ENCODE measurements at regions not wholly inside any gene's neighbourhood (a gene's known extent, or its start where the extent isn't known, plus 50 kb on each side); places are given as distances from the start of the nearest gene placed in this dataset.

- H3K9me3 Mint-ChIP-seq (ENCODE audit: low read depth): peaks cover 1% of the 10 kb centered on the region
- no peak for DNase-seq (ENCODE audit: low spot score, unreplicated experiment)
- H3K27me3 Mint-ChIP-seq: no peaks in the 10 kb centered on the region
- H3K4me3 Mint-ChIP-seq (ENCODE audit: low read depth): no peak overlapping the region
- no peak overlapping the region for H3K27ac Mint-ChIP-seq
- peaks cover 18% of the 10 kb centered on the region for H3K4me1 Mint-ChIP-seq (ENCODE audit: low read depth)
- no peak for TF ChIP-seq CTCF (IDR thresholded peaks at IDR 0.05; ENCODE audit: unreplicated experiment)
- H3K36me3 Mint-ChIP-seq (ENCODE audit: insufficient read depth): no peaks in the 10 kb centered on the region
Observed at GRCh38 chr10:9800571-9800970, 1217.1 kb upstream of the CELF2 start.

- H3K4me3 Mint-ChIP-seq (ENCODE audit: low read depth): no peak overlapping the region
- no peaks in the 10 kb centered on the region for H3K27me3 Mint-ChIP-seq
- H3K27ac Mint-ChIP-seq: no peak overlapping the region
- TF ChIP-seq CTCF (IDR thresholded peaks at IDR 0.05; ENCODE audit: unreplicated experiment): no peak
- H3K4me1 Mint-ChIP-seq (ENCODE audit: low read depth): peaks cover 7% of the 10 kb centered on the region
- no peaks in the 10 kb centered on the region for H3K36me3 Mint-ChIP-seq (ENCODE audit: insufficient read depth)
- peaks cover 10% of the 10 kb centered on the region for H3K9me3 Mint-ChIP-seq (ENCODE audit: low read depth)
- DNase-seq (ENCODE audit: low spot score, unreplicated experiment): no peak
Observed at GRCh38 chr10:9807846-9808245, 1209.8 kb upstream of the CELF2 start.

- H3K36me3 Mint-ChIP-seq (ENCODE audit: insufficient read depth): no peaks in the 10 kb centered on the region
- peaks cover 9% of the 10 kb centered on the region for H3K9me3 Mint-ChIP-seq (ENCODE audit: low read depth)
- H3K27me3 Mint-ChIP-seq: no peaks in the 10 kb centered on the region
- no peak overlapping the region for H3K4me3 Mint-ChIP-seq (ENCODE audit: low read depth)
- no peak overlapping the region for H3K27ac Mint-ChIP-seq
- DNase-seq (ENCODE audit: low spot score, unreplicated experiment): no peak
- H3K4me1 Mint-ChIP-seq (ENCODE audit: low read depth): no peaks in the 10 kb centered on the region
- TF ChIP-seq CTCF (IDR thresholded peaks at IDR 0.05; ENCODE audit: unreplicated experiment): no peak
Observed at GRCh38 chr10:9811601-9812000, 1206.1 kb upstream of the CELF2 start.

- Mint-ChIP-seq H3K9me3 (ENCODE audit: low read depth) (peaks cover 16% of the 10 kb centered on the region), H3K4me1 (ENCODE audit: low read depth) (no peaks in the 10 kb centered on the region), H3K36me3 (ENCODE audit: insufficient read depth) (peaks cover 1% of the 10 kb centered on the region), H3K4me3 (ENCODE audit: low read depth) (no peak overlapping the region), H3K27ac (no peak overlapping the region), H3K27me3 (no peaks in the 10 kb centered on the region)
- TF ChIP-seq CTCF (IDR thresholded peaks at IDR 0.05; ENCODE audit: unreplicated experiment): no peak
- no peak for DNase-seq (ENCODE audit: low spot score, unreplicated experiment)
Observed at GRCh38 chr10:9814285-9814864, 1203.3 kb upstream of the CELF2 start.

GRCh38 chr10:9819756-9820494, 1197.7 kb upstream of the CELF2 start:
- H3K9me3 Mint-ChIP-seq (ENCODE audit: low read depth): peaks cover 16% of the 10 kb centered on the region
- peaks cover 1% of the 10 kb centered on the region for H3K36me3 Mint-ChIP-seq (ENCODE audit: insufficient read depth)
- H3K4me3 Mint-ChIP-seq (ENCODE audit: low read depth): no peak overlapping the region
- no peak for TF ChIP-seq CTCF (IDR thresholded peaks at IDR 0.05; ENCODE audit: unreplicated experiment)
- no peak for DNase-seq (ENCODE audit: low spot score, unreplicated experiment)
- H3K27ac Mint-ChIP-seq: no peak overlapping the region
- no peaks in the 10 kb centered on the region for H3K27me3 Mint-ChIP-seq
- peaks cover 9% of the 10 kb centered on the region for H3K4me1 Mint-ChIP-seq (ENCODE audit: low read depth)

Measured in progenitor cell of endocrine pancreas (in vitro differentiated cells).